Esophagus mucosa (tissue), 1 donor: ENCODE measurements at regions not wholly inside any gene's neighbourhood (a gene's known extent, or its start where the extent isn't known, plus 50 kb on each side); places are given as distances from the start of the nearest gene placed in this dataset.
"Not testable (repeated sequence)": the region's sequence is repeated elsewhere in the genome, so short reads cannot be mapped to it uniquely, and the experiment has no call there.

Experiments used
- ATAC-seq: fragments of 200-7000 bp; cut with Tn5 transposase; one replicate; pipeline ENCODE4 v1.9.1; 2020
- donor health status: DM: yes; HTN: yes; CAD: no.

- ATAC-seq: no peak
Measured at GRCh38 chr10:42988517-42989395, 88.1 kb upstream of the RET start.

DNA sequence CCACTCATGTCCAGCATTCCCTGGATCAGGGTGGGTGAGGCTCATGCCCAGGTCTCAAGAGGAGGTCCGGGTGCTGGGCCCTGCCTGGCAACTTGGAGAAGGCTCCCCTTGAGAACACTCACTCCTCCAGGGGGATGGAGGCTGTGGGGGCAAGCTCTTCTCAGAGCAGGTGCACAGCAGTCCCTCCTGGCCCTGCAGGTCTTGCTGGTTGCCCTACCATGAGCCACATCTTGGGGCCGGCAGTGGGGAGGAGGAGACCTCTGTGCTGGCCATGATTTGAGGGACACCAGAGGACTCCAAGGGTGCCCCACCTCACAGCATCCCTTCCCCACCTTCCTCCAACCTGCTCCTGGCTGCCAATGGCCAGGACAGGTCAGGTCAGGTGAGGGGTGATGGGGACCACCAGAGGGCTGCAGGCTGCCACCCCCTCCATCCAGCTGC, 87.4 kb upstream of the RET start:
- ATAC-seq: no peak

DNA sequence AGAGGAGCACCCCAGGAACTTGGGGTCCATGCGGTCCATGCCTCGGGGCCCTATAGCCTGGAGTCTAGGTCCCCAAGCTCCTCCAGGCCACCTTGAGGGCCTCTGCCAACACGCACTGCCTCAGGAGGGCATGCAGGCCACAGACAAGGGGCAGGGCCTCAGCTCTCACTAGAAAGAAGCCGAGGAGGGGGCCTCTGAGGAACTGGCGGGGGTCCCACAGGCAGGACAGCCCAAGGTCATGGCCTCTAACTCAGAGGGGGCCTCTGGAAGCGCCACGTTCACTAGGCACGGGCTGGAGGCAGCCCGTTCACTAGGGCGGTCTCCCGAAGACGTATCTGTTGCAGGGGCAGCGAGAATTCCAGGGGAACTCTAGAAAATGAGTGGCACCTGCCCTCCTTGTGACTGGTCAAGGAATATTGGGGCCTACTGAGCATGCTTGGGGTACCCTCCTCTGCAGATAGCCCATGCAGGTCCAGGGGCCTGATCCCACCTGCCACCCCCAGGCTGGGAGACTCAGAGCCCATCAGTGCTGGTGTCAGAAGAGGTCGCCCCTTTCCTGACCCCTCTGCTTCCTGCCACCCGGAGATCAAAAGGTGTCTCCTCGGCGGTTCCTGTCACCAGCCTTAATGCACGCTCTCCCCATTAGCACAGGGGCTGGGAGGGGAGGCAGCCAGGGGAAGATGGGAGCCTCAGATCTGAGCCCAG, 86.7 kb upstream of the RET start:
- no peak for ATAC-seq

DNA sequence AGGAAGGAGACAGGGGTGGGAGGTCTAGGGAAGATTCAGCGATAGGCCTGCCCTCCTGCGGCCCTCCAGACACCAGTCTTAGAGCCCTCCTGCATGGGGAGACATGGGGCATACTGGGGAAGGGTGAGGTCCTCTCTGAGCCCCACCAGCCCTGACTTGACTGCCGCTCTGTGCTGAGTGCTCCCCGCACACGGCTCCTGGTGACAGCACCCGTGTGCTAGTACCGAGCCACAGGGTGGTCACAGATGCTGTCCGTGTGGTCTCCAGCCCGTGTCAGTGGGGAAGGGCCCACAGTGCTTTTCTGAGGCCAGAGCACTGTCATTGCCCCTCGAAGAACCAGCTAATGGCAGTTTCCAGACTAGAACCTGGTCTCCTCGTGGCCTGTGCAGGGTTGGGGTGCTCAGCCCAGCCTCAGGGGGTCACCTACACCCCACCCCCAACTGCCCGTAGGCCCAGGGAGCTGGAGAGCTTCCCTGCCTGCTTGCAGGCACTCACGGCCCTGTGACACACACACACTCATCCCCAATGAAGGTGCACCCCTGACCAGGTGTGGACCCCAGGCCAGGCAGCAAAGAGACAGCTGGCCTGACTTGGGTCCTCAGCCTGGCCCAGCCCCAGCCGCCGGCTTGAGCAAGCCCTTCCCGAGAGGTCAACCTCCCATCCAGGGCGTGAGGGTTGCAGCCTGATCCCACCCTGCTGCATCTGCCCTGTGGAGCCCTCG, 86.0 kb upstream of the RET start:
- ATAC-seq: no peak

DNA sequence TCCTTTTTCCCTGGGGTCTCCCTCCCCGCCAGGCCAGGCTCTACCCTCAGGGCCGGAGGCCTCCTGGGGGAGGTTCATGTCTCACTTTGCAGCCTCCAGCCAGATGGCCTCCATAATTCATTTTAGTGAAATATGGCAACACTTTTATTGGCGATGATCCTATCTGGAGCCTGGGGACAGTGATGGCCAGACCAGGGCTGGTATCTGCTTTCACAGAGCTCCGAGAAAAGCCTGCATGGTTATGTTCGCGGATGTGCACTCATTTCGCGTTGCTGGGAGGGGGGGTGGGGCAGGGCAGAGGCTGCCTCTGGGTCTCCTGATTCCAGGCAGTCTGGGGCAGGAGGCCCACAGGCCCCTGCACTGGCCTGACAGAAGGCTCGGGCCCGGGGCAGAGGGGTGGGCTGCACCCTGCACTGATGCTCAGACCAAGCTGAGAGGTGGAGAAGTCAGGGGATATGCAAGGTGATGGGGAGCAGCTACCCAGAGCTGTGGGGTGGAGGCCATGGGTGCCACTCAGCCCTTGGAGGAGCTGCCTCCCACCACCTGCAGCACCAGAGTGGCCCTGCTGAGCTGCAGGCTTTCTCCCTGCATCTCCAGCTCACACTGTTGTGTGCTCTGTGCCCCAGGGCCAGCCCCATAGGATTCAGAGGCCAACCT, 85.3 kb upstream of the RET start:
- ATAC-seq: no peak

DNA sequence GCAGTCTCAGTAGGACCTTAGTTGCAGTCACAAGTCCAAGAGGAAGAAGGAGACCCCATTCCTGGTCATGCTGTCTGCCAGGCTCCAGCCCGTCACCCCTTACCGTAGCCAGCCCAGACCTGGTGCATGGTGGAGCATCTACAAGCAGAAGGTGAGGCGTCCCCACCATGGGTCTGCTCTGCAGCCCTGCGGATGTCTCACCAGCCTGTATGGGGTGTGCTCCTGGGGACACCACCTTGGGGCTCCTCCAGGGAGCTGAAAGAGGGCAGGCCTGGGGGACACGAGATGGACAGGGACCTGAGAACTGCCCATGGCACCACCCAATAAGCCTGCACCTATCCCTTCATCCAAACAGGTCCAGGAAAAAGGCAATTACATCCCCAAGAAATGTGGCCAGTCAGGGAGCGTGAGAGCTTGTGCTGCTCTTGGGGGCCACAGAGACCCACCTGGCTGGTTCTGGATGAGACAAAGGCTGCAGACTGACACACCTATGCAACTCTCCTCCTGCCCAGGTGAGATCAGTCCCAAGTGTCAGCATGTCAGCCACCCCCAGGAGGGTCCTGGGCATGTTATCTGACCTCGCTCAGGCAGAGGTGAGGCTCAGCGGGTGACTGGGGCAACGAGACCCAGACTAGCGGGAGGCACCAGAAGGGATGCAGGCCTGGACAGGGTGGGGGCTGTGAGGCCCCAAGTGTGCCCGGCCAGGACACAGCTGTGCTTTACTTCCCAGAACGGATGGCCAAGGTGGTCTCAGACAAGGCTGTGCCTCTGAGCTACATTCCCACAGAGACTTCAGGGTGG, 84.5 kb upstream of the RET start:
- ATAC-seq: no peak

DNA sequence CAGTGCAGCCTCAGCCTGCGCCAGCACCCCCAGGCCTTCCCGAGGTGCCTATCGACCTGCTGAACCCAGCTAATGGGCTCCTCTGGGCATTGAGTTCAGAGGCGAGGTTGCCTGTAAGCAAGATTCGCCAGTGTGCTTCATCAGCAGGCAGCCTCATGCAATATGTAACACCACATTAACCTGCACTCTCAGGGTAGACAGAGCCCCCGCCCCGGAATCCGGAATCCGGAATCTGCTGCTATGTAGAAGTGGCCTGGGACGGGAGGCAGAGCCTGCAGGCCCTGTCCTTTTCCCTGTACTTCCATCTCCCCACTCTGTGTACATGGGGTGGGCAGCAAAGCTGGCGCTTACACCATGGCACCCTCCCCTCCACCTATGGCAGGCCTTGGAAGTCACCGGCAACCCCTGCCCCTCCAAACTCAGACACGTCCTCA, 83.9 kb upstream of the RET start:
- ATAC-seq: no peak

DNA sequence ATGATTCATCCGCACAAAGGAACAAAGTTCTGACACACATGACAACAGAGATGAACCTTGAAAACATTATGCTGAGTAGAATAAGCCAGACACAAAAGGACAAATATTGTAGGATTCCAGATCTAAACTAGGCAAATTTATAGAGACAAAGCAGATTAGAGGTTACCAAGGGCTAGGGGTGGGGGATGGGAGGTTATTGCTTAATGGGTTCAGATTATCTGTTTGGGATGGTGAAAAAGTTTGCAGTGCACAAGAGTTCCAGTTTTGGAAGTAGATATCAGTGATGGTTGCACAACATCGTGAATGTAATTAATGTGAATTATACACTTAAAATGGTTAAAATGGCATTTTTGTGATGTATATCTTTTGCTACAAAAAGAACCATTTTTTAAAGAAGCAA, 82.0 kb upstream of the RET start:
- ATAC-seq: not testable (repeated sequence)

DNA sequence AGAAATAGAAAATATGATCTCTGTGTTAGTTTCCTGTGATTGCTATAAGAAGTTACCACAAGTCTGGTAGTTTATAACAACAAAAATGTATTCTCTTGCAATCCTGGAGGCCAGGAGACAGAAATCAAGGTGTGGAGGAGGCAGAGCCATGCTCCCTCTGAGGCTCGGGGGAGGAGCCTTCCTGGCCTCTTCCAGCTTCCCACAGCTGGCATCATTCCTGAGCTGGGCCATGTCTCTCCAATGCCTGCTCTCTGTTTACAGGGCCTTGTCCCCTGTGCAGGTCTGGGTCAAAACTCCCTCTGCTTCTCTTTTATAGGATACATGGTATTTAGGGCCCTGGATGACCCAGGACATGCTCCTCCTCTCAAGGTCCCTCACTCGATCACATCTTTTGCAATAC, 81.3 kb upstream of the RET start:
- ATAC-seq: no peak

DNA sequence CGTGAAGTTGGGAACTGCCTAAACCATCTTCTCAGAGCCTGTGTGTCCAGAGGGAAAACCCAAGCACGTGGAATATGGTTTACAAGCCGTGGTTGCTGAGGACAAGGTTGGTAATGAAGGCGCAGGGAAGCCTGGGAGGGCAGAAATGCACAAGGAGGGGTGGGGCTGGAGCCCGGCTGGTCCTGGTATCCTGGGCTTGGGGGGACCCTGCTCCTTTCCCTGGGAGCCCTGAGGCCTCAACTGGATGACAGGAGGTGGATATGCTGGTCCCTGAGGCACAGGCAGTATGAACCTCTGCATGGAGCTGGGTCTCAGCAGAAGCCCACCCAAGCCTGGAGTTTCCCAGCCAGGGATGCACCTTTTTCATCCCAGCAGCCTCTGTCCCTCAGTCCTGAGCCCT, 80.3 kb upstream of the RET start:
- no peak for ATAC-seq

GRCh38 chr10:42997151-42997848, 79.6 kb upstream of the RET start:
- no peak for ATAC-seq

GRCh38 chr10:42997849-42998165, 79.1 kb upstream of the RET start:
- no peak for ATAC-seq

- ATAC-seq: no peak
Measured at GRCh38 chr10:42998481-42999384, 78.1 kb upstream of the RET start.

GRCh38 chr10:42999385-43000020, 77.4 kb upstream of the RET start:
- peak; percentile 19 for ATAC-seq

DNA sequence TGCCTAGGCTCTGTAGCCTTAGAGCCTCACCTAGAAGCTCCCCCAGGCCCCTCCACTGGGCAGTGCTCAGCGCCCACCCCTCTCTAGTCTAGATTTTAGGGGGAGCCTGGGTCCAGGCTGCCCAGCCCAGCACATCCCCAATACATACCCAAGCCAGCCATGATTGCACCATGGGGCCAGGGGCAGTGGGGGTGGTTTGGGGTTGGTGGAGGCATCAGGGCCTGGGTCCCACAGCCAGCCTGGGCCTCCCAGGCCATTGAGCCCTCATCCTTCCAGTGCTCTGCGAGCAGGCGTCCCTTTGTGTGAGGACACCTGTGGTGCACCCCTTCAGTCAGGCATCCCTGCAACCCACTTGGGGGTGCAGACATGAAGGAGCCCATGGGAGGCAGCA, 76.9 kb upstream of the RET start:
- ATAC-seq: no peak

GRCh38 chr10:43000651-43001426, 76.0 kb upstream of the RET start:
- ATAC-seq: no peak

- ATAC-seq: no peak
Measured at GRCh38 chr10:43001427-43001795, 75.5 kb upstream of the RET start.

GRCh38 chr10:43002596-43002995, 74.3 kb upstream of the RET start:
- no peak for ATAC-seq

- no peak for ATAC-seq
Measured at GRCh38 chr10:43006490-43006889, 70.4 kb upstream of the RET start.
